HG03469 (cell line): ENCODE measurements at regions not wholly inside any gene's neighbourhood (a gene's known extent, or its start where the extent isn't known, plus 50 kb on each side); places are given as distances from the start of the nearest gene placed in this dataset.
"Not testable (repeated sequence)": the region's sequence is repeated elsewhere in the genome, so short reads cannot be mapped to it uniquely, and the experiment has no call there.

ENCODE experiments used
- ATAC-seq: cut with Tn5 transposase; IDR thresholded peaks from one replicate; pipeline ENCODE4 v1.9.1; 2021; ENCODE audit warnings: mild to moderate bottlenecking, moderate library complexity, moderate number of reproducible peaks; ENCODE audit not compliant: unreplicated experiment

DNA sequence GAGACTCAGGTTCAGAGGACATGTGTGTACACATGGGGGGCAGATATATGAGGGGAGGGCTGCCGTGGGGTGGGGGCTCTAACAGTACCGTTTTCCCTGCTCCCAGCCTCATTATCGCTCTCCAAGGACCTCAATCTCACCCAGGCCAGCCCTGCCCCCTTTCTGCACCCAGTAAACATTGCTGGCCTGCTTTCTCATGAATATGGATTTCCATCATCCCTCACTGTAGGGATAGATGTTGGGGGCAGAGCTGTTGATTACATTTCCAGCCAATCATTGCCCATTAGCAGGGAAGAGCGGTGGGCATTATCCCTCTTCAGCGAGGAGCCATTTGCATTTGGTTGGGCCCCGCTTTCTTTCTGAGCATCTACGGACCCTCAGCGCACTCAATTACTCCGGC is 273.8 kb downstream of the RPS6KC1 start:
- ATAC-seq: no peak

DNA sequence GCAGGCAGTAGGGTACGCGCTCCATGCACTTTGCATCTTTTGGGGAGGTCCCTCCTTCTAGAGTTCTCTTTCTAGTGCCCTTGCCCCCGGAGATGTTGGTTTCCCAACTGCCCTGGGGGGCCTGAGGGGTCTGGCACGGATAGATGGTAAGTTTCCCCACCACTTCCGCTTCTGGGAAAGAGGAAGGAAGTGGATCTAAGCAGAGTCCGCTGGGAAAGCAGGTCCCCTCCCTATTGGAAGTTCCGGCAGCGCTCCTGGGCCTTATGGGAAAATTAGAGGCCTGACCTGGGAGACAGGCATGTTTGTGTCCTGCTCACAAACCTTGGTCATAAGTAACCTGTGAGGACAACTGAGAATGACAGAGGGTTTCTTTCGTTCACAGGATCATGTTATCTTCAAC is 274.4 kb downstream of the RPS6KC1 start:
- ATAC-seq: no peak

DNA sequence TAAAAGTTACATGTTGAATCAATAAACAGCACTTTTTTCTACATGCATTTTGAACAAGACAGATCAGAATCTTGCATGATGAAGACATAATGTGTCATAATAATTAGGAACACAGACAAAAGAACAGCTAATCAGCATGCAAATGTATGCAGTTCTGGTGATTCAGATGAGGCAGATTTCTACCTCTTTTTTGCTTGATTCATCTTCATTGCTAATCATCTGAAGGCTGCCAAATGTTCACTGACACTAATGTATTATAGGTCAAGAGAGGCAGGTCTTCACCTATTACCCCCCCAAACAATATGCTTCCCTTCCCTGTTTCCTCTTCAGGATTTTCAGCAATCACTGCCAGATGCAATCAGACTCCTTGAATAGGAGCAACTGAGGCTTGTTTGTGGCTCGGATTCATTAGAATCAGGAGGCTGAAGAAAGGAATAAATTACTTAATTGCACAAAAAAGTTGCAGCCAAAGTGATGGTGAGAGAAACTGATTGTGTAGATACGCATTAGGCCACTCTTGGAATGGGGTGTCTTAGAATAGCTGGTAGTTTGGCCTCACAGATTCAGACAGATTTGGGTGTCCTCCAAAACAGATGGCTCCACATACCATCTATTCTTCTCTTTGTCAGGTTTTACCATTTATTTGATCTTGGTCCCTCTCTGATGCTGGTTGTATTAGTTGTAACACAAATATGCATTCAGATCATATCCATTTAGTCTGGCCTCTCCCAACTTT is 275.4 kb downstream of the RPS6KC1 start:
- ATAC-seq: no peak

DNA sequence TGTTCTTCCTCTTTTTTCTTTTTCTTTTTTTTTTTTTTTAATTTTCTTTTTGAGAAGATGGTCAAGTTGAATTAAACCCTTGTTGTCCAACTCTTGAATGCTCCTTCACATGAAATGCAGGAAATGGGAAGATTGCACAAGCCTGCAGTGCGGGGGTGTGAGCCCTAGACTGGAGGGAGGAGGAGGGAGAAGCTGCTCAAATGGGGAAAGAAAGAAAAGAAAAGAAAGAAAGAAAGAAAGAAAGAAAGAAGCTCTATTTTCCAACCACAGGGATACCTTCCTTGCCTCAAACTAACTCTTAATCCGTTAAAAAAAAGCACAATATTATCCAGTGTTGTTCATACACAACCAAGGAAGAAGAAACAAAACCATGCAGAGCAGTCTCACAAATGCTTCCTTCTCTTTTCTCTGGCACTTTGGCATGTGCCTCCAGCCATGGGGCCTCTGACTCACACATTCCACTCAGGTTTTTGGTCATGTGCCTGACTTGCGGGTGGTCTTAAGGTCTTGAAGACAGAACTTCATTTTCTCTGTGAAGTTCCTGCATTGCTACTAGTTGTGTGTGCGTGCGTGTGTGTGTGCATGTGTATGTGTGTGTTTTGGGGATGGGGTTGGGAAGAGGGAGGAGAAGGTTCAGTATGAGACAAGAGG is 276.1 kb downstream of the RPS6KC1 start:
- no peak for ATAC-seq

DNA sequence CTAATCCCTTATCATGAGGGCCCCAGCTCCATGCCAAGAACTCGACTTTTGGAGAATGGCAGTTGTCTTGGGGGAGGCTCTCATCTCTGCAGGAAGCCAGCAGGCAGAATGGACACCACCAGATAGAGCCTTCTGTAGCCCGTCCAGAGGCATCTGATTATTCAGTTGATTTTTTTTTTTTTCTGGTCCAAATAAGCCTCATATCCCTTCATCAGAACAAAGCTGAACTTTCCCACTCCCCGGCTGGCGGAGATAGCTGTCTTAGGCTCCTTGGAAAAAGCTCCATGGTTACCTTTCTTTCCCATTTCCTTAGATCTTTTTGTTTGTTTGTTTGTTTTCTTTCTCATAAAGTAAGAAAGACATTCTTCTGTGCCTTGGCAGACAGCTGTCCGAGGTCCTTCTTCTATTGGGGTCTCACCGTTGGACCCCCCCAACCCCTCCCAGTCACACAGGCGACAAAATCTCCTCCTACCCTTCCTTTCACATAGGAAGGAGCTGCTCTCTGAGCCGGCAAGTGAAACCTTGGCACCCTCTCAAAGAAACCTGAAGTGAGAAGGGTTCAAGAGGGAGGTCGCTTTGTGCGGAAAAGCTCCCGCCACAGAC is 278.5 kb downstream of the RPS6KC1 start:
- ATAC-seq: no peak

DNA sequence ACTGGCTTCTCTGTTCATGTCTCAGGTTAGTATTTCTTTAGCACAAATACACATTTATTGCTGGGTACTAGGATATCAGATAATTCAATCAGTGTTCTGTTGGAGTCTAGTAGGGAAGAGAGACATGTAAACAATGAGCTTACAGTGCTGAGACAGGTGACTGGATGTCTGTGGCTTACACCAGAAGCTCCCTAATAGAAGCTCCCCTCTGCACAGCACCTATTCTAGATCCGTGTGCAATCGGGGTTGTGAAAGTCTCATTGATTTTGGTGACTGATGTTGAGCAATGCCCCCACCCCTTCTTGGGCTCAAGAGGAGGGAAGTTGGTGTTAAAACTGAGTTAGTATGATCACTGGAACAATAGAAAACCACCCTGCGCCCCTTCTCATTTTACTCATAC is 279.2 kb downstream of the RPS6KC1 start:
- no peak for ATAC-seq

DNA sequence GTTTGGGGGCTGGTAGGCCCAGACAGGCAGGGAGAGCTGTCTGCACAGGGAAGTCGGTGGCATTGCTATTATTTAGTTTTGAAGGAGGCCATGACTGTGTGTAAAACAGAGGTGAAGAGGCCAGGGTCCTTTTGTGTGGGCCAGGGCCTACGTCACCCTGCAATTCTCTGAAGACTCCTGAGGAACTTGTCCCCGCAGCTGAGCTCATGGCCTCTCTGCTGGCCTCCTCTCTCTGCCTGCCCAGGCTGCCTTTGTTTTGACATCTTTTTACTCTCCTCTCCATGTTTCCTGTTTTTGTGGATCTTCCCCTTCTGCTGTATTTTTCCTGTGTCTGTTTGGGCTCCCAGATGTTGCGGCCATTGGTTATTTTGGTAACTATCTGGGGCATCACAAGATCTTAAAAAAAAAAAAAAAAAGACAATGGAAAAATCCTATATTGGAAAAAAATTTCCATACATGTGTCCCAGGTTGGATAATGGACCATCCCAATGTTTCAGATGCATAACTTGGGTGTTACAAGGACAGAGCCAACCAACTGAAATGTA is 280.7 kb downstream of the RPS6KC1 start:
- no peak for ATAC-seq

DNA sequence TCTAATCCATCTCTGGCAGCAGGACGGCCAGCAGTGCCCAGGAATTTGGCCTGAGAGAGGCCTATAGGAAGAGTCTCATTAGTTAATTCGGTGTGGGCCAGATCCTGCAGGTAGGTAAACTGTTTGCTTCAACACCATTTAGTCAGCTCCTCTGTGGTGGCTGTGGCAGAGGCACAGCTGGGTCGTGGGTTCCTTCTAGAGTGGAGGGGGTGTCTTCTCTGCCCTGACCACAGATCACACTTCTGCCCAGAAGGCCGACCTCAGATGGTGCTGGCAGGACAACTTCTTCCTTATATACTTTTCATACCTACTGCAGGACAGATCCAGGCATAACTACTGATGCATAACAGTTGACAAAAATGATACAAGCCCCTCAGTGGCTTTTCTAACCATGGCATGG is 281.4 kb downstream of the RPS6KC1 start:
- no peak for ATAC-seq

DNA sequence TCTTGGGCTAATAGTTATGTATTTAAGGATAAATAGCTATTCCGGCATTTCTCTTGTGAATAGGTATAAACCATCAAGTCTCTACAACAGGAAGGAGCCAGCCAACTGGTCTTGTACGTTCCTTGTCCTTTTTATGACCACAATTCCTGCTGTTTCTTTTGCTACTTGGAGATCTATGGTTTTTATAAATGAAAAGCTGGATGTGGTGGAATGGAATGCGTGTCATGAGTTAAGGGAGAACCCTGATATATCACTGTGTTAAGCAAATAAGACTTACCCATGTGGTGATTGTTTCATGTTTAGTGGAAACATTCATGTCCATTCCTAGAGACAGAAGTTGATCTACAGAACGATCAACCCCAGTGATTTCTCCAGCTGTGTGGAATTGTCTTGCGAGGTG is 282.1 kb downstream of the RPS6KC1 start:
- ATAC-seq: no peak

DNA sequence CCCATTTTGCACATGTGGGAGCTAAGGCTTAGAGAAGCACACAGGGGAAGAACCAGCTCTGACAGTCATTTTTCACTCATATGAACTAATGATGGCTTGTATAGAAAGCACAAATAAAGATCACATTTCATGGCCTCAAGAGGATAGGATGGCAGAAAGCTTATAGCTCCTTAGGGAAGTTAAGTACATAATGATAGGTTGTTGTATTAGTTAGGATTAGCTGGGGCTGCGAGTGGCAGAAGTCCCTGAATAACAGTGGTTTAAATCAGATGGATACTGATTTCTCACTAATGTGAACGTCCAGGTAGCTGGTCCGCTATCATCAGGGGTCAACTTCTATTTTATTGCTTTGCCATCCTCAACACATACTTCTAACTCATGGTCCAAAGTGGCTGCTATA is 284.0 kb downstream of the RPS6KC1 start:
- ATAC-seq: no peak

DNA sequence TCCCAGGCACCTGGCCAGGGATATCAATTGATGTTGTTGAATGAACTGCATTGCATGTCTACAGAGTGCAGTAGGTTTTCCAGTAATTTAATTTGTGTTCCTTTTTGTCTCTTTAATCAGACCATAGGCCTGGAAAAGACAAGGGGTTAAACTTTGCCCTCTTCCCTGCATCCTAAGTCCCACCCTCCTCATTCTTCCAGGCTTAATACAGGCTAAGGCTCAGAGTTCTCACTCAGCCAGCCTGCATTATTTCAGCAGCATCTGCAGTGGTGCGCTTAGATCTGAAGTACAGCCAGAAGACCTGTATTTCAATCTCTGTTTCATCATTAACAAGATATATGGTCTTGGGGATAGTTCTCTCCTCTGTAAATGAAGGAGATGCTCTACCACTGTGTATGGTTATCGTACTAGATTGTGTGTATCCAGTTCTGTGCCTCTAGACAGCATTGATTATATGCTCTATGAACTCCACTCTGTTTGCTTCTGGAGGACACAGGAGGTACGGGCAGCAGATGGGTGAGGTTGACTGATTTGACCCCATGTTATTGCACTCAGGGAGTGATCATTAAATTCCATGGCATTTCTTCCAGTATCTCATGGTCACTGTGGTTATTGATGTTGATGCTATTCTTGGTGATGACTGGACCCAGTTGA is 286.1 kb downstream of the RPS6KC1 start:
- ATAC-seq: no peak

DNA sequence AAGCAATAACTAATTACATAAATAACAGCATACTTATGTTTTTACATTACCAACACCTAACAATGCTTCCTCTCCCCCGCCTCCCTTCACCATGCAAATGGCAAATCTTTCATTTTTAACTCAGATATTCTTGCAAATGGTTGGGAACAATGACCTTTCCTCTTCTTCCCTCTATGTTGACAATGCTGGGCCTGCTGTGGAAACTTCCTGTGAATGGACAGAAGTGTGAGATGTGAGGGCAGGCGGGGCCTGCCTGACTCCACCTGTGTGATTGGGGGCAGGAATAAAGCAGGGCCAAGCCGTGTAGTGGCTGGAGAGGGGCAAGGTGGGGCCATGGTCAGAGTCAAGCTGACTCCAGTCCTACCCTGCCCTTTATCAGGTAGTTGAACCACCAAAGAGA is 289.6 kb downstream of the RPS6KC1 start:
- no peak for ATAC-seq

DNA sequence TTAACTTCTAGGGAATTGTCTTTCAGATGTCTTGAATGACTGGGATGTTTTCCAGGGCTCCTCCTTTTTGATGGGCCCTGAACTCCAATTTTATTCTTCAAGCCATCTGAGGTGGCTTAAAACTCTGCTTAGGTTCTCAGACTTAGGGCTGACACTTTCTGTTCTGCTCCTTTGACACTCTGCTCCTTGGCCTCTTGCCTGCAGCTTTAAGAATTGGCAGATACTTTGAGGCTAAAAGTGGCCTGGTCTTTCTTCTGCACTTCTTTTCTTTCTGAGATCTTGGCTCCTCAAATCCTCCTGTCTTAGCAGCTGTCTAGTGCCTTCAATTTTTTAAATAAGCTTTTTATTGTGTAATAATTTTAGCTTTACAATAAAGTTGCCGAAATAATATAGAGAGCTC is 294.6 kb downstream of the RPS6KC1 start:
- ATAC-seq: no peak

DNA sequence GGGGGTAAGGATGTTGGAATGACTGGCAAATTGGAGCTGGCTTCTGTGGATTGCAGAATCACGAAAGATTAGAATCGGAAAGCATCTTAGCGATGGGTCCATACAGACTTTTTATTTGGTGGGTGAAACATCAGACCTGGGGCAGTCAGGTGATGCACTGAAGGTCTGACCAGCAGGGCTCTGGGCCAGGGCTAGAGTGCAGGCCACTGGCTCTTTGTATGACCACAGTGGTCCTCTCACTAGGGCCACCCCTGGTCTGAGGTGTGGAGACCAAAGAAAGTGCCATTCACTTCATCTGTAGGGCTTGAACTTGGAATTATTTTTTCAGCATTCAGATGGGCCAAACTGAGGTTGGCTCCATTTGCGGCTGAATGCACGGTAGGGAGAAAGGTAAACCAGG is 306.4 kb downstream of the RPS6KC1 start:
- ATAC-seq: no peak

DNA sequence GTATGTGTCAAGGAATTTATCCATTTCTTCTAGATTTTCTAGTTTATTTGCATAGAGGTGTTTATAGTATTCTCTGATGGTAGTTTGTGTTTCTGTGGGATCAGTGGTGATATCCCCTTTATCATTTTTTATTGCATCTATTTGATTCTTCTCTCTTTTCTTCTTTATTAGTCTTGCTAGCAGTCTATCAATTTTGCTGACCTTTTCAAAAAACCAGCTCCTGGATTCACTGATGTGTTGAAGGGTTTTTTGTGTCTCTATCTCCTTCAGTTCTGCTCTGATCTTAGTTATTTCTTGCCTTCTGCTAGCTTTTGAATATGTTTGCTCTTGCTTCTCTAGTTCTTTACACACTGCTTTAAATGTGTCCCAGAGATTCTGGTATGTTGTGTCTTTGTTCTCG is 307.3 kb downstream of the RPS6KC1 start:
- not testable (repeated sequence) for ATAC-seq

DNA sequence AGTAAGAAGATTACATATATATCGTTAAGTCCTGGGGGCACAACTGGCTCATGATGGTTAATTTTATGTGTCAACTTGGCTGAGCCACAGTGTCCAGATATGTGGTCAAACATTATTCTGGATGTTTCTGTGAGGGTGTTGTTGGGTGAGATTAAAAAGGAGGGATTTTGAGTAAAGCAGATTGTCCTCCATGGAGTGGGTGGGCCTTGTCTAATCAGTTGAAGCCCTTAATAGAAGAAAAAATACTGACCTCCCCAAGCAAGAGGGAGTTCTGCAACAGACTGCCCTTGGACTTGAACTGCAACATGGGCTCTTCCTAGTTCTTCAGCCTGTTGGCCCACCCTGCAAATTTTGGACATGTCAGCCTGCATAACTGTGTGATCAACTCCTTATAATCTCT is 311.6 kb downstream of the RPS6KC1 start:
- ATAC-seq: no peak

DNA sequence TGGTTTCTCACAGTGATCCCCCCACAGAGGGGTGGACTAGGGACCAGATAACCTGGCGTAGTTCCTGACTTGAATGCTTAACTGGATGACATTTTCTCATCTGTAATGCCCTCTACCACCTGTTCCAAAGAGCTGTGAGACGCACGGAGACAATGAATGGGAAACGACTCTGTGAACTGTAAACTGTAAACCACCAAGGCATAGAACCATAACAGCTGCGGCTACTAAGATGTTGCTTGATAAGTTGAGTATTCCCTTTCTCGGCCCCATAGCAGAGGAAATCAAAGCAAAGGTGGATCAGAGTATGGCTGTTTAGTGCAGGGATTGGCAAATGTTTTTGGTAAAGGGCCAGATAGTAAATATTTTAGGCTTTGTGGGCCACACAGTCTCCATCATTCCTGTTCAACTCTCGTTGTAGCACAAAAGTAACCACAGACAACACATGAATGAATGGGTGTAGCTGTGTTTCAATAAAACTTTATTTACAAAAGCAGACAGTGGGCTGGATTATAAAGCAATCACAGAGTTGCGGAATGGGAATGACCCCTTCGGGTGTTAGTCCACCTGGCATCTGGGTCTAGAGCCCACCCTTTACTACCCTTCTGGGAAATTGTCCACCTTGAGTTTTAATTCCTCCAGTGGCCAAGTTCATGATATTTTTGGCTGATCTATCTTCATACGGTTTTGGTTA is 315.2 kb downstream of the RPS6KC1 start:
- ATAC-seq: no peak

DNA sequence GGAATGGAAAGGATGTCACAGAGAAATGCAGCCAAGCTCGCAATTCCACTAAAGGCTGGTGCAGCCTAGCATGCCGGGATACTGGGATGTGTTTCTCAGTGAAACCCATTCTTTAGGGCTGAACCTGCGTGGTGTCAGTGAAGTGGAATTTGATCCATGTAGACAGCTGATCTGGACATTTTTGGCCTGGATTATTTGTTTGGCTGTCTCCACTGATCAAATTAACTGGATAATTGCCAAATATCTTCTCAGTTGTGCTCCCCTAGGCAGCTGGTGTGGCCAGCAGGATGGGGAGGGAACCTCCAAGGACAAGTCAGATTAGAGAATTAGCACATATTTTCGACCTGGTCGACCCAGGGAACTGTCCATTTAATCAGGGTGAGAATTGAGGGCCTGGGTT is 318.4 kb downstream of the RPS6KC1 start:
- no peak for ATAC-seq

DNA sequence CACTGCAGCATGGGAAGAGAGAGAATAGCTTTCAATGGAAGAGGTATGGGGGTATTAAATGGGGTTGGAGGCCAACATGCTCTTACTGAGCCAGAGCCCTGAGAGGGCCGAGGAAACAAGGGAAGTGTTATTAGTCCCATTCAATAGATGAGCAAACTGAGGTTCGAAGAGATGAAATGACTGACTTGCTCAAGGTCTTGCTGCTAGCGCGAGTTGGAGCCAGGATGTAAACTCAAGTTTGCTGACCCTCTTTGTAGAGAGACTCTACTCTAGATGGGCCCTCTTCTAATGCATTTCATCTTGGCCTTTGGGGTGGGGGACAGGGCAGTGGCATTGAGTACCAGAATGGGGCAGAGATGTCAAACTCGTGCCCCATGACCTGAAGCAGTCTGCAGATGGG is 319.5 kb downstream of the RPS6KC1 start:
- no peak for ATAC-seq

DNA sequence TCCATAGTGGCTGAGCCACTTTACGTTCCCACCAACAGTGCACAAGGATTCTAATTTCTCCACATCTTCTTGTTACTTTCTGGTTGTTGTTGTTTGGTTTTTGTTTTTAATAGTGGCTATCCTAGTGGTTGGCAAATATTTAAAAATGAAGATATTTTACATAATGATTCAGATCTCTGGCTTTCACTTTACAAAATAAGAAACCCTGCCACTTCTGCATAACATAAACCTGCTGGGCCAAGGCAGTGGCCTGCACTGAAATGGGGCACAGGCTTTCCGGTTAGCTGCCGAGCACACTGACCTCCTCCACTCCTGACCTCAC is 320.4 kb downstream of the RPS6KC1 start:
- no peak for ATAC-seq
